Mesothelial cell of epicardium (in vitro differentiated cells): ENCODE measurements at regions not wholly inside any gene's neighbourhood (a gene's known extent, or its start where the extent isn't known, plus 50 kb on each side); places are given as distances from the start of the nearest gene placed in this dataset.

Source experiments
- DNase-seq, 2 experiments: peaks; one replicate each; pipeline ENCODE4 v3.0.0; 2021; ENCODE audit warnings: low spot score in 2 of 2; ENCODE audit not compliant: unreplicated experiment in 2 of 2
- H3K27ac Mint-ChIP-seq: 2 replicates; pipeline ENCODE4 v1.8.0; 2021; ENCODE audit warnings: mixed read lengths
- H3K27me3 Mint-ChIP-seq: 2 replicates; pipeline ENCODE4 v1.8.0; 2021; ENCODE audit warnings: low read depth, mixed read lengths
- H3K36me3 Mint-ChIP-seq: 2 replicates; pipeline ENCODE4 v1.8.0; 2021; ENCODE audit warnings: mixed read lengths
- H3K4me1 Mint-ChIP-seq: 2 replicates; pipeline ENCODE4 v1.8.0; 2021; ENCODE audit warnings: mixed read lengths
- H3K4me3 Mint-ChIP-seq: 2 replicates; pipeline ENCODE4 v1.8.0; 2021; ENCODE audit warnings: mild to moderate bottlenecking, moderate library complexity, mixed read lengths
- H3K9me3 Mint-ChIP-seq: 2 replicates; pipeline ENCODE4 v1.8.0; 2021; ENCODE audit warnings: mixed read lengths
- CTCF ChIP-seq: fragments of 200-600 bp; sonication (generic); IDR thresholded peaks from one replicate; pipeline ENCODE4 v1.5.0; 2021; ENCODE audit warnings: antibody characterized with exemption; ENCODE audit not compliant: unreplicated experiment

- TF ChIP-seq CTCF: no peak
- Mint-ChIP-seq H3K4me3 (no peak overlapping the region), H3K27ac (no peak overlapping the region), H3K27me3 (peaks cover 6% of the 10 kb centered on the region), H3K9me3 (no peaks in the 10 kb centered on the region), H3K36me3 (no peaks in the 10 kb centered on the region), H3K4me1 (peaks cover 21% of the 10 kb centered on the region)
- no peak for DNase-seq
Observed at GRCh38 chr11:41985799-41986198, 526.3 kb upstream of the LRRC4C start.

- TF ChIP-seq CTCF: no peak
- Mint-ChIP-seq H3K4me3 (no peak overlapping the region), H3K27ac (peak overlapping the region; percentile 4), H3K4me1 (peaks cover 24% of the 10 kb centered on the region), H3K27me3 (peaks cover 7% of the 10 kb centered on the region), H3K36me3 (no peaks in the 10 kb centered on the region), H3K9me3 (no peaks in the 10 kb centered on the region)
- DNase-seq: no peak
Observed at GRCh38 chr11:41988951-41989572, 529.6 kb upstream of the LRRC4C start.

- DNase-seq: no peak
- Mint-ChIP-seq H3K27me3 (peaks cover 8% of the 10 kb centered on the region), H3K9me3 (no peaks in the 10 kb centered on the region), H3K4me1 (peaks cover 24% of the 10 kb centered on the region), H3K36me3 (no peaks in the 10 kb centered on the region), H3K27ac (peak overlapping the region; percentile 51), H3K4me3 (no peak overlapping the region)
- no peak for TF ChIP-seq CTCF
Observed at GRCh38 chr11:41989823-41990380, 530.5 kb upstream of the LRRC4C start.

GRCh38 chr11:41996533-41996932 is 537.1 kb upstream of the LRRC4C start:
- H3K4me3 Mint-ChIP-seq: no peak overlapping the region
- peaks cover 14% of the 10 kb centered on the region for H3K27me3 Mint-ChIP-seq
- no peaks in the 10 kb centered on the region for H3K9me3 Mint-ChIP-seq
- no peak for DNase-seq
- no peak overlapping the region for H3K27ac Mint-ChIP-seq
- no peak for TF ChIP-seq CTCF
- H3K36me3 Mint-ChIP-seq: no peaks in the 10 kb centered on the region
- H3K4me1 Mint-ChIP-seq: no peaks in the 10 kb centered on the region

- H3K27ac Mint-ChIP-seq: no peak overlapping the region
- no peaks in the 10 kb centered on the region for H3K36me3 Mint-ChIP-seq
- peaks cover 14% of the 10 kb centered on the region for H3K27me3 Mint-ChIP-seq
Observed at GRCh38 chr11:41997844-41998401, 538.5 kb upstream of the LRRC4C start.

More at GRCh38 chr11:41997844-41998401, 538.5 kb upstream of the LRRC4C start:
- TF ChIP-seq CTCF: no peak
- H3K4me1 Mint-ChIP-seq: no peaks in the 10 kb centered on the region
- no peak overlapping the region for H3K4me3 Mint-ChIP-seq
- no peak for DNase-seq
- H3K9me3 Mint-ChIP-seq: no peaks in the 10 kb centered on the region
